ENCODE measurements at regions not wholly inside any gene's neighbourhood (a gene's known extent, or its start where the extent isn't known, plus 50 kb on each side); places are given as distances from the start of the nearest gene placed in this dataset.

- TF ChIP-seq CTCF (conservative IDR thresholded peaks at IDR 0.05 in 1 of 2, IDR thresholded peaks at IDR 0.05 in 1 of 2; ENCODE audit: low read depth in 1 of 2, low read length in 2 of 2) = no peak
- TF ChIP-seq EZH2 (IDR thresholded peaks at IDR 0.05; ENCODE audit: low read length, missing control alignments) = no peak
These were observed 97.2 kb upstream of the KCNK1 start for GRCh38 chr1:233516732-233517131.

Measured in fibroblast of lung (primary cell).